Right atrium auricular region (tissue), 2 donors: ENCODE measurements at regions not wholly inside any gene's neighbourhood (a gene's known extent, or its start where the extent isn't known, plus 50 kb on each side); places are given as distances from the start of the nearest gene placed in this dataset.

Experiments used
- DNase-seq: peaks from one replicate; pipeline ENCODE4 v3.0.0-alpha.2; 2019; ENCODE audit warnings: low spot score
- H3K27ac ChIP-seq, 2 donors: fragments of 200-600 bp; sonication (generic); 1 replicate in 1 of 2; 2 replicates in 1 of 2; pipeline ENCODE4 v1.5.1; 2016 to 2019
- H3K27me3 ChIP-seq, 2 donors: fragments of 200-600 bp; sonication (generic); one replicate each; pipeline versions ENCODE4 v1.5.1 to v1.6.0; 2017 to 2019
- H3K36me3 ChIP-seq: fragments of 200-600 bp; sonication (generic); one replicate; pipeline ENCODE4 v1.5.1; 2016
- H3K4me1 ChIP-seq, 2 donors: fragments of 200-600 bp; sonication (generic); one replicate each; pipeline versions ENCODE4 v1.5.1 to v1.6.0; 2017 to 2019
- H3K4me3 ChIP-seq, 2 donors: fragments of 200-600 bp; sonication (generic); 1 replicate in 1 of 2; 2 replicates in 1 of 2; pipeline ENCODE4 v1.5.1; 2017 to 2019; ENCODE audit warnings: mild to moderate bottlenecking in 1 of 2, moderate library complexity in 1 of 2
- H3K9me3 ChIP-seq, 2 donors: fragments of 200-600 bp; sonication (generic); one replicate each; pipeline ENCODE4 v1.5.1; 2019
- TF ChIP-seq, protein P1 (sequence below), 2 donors: fragments of 200-600 bp; sonication (generic); IDR thresholded peaks; one replicate each; pipeline ENCODE4 v1.5.1; 2019; ENCODE audit warnings: antibody characterized with exemption in 2 of 2

DNA sequence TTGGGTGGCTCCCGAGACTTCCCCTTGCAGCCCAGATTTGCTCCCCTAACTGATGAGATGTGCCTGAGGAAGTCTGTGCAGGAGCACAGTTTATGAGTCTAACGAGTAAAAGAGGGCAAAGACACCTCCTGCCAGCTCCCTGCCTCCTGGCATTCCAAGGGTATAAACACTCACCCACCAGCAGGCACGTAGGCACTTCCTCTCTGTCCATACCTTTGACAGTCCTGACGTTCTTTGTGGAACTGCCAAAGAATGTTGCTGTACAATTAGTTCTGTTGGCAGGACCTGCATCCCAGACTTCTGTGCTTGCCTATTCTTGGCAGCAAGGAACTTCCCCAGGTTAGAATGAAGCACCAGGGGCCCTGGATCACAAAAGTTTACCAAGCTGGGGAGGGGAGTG, 889.3 kb downstream of the BCL11B start:
- H3K36me3 ChIP-seq: no peaks in the 10 kb centered on the region
- no peak for DNase-seq
- no peaks in the 10 kb centered on the region for H3K9me3 ChIP-seq
- H3K4me3 ChIP-seq: no peak overlapping the region
- TF ChIP-seq, protein P1, sequence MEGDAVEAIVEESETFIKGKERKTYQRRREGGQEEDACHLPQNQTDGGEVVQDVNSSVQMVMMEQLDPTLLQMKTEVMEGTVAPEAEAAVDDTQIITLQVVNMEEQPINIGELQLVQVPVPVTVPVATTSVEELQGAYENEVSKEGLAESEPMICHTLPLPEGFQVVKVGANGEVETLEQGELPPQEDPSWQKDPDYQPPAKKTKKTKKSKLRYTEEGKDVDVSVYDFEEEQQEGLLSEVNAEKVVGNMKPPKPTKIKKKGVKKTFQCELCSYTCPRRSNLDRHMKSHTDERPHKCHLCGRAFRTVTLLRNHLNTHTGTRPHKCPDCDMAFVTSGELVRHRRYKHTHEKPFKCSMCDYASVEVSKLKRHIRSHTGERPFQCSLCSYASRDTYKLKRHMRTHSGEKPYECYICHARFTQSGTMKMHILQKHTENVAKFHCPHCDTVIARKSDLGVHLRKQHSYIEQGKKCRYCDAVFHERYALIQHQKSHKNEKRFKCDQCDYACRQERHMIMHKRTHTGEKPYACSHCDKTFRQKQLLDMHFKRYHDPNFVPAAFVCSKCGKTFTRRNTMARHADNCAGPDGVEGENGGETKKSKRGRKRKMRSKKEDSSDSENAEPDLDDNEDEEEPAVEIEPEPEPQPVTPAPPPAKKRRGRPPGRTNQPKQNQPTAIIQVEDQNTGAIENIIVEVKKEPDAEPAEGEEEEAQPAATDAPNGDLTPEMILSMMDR (IDR thresholded peaks at IDR 0.05): no peak
- no peaks in the 10 kb centered on the region for H3K27me3 ChIP-seq
- H3K4me1 ChIP-seq: no peaks in the 10 kb centered on the region
- no peak overlapping the region for H3K27ac ChIP-seq

DNA sequence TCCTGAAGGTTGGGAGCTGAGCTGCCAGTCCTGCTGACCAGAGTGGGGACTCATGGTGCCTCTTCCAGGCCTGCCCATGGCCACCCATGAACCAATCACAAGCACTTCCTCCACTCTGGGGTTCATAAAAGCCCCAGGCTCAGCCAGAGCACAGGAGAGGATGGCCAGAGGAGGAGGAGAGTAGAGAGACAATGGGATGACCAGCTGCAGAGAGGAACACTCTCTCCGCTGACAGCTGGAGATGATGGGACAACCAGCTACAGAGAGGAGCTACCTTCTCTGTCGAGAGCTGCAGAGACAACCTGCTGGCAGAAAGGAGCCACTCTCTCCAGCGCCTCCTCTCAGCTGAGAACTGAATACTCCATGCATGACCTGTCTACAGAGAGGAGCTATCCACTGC, 886.1 kb downstream of the BCL11B start:
- Histone ChIP-seq H3K9me3 (no peaks in the 10 kb centered on the region), H3K4me1 (no peaks in the 10 kb centered on the region), H3K36me3 (no peaks in the 10 kb centered on the region), H3K27ac (no peak overlapping the region), H3K27me3 (no peaks in the 10 kb centered on the region), H3K4me3 (no peak overlapping the region)
- no peak for DNase-seq
- TF ChIP-seq, protein P1 (IDR thresholded peaks at IDR 0.05): no peak

DNA sequence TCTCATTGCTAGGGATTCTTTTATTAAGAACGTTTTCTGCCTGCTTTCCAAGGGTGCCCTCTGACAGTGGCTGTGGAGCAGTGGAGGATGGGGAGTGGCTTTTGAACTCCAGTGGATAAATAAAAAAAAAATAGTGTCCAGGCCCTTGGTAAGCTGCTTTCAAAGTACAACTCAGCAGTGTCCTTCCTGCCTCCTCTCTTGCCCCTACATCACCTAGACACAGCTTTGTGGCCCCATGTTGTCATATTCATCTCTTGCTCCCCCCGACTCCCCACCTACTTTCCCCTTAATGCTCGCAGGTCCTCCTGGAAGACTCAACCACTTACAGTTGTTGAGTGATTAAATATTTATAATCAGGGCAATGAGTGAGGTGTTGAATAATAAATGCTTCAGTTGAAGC, 880.9 kb downstream of the BCL11B start:
- H3K36me3 ChIP-seq: no peaks in the 10 kb centered on the region
- no peaks in the 10 kb centered on the region for H3K4me1 ChIP-seq
- H3K27ac ChIP-seq: no peak overlapping the region
- no peak for DNase-seq
- no peaks in the 10 kb centered on the region for H3K27me3 ChIP-seq
- TF ChIP-seq, protein P1 (IDR thresholded peaks at IDR 0.05): no peak
- H3K9me3 ChIP-seq: no peaks in the 10 kb centered on the region
- H3K4me3 ChIP-seq: no peak overlapping the region

DNA sequence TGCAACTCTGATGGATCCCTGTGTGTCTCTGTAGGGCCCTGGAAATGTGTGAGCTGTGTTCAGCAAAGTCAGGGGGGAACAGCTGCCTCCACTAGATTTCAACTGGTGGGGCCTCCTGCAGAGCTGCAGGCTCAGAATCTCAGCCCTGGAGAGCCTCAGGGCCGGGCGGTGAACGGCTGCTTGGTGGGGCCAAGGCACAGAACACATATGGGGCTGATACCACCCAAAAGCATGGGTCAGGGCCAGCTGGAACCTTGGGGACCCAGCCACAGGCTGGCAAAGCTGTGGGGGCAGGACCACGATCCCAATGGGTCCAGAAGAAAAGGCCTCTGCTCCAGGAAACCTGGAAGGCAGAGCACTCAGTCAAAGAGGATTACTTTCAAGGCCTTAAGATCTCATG, 878.5 kb downstream of the BCL11B start:
- no peak overlapping the region for H3K27ac ChIP-seq
- no peak for DNase-seq
- no peaks in the 10 kb centered on the region for H3K27me3 ChIP-seq
- no peaks in the 10 kb centered on the region for H3K36me3 ChIP-seq
- H3K9me3 ChIP-seq: no peaks in the 10 kb centered on the region
- H3K4me1 ChIP-seq: no peaks in the 10 kb centered on the region
- TF ChIP-seq, protein P1 (IDR thresholded peaks at IDR 0.05): no peak
- H3K4me3 ChIP-seq: no peak overlapping the region

DNA sequence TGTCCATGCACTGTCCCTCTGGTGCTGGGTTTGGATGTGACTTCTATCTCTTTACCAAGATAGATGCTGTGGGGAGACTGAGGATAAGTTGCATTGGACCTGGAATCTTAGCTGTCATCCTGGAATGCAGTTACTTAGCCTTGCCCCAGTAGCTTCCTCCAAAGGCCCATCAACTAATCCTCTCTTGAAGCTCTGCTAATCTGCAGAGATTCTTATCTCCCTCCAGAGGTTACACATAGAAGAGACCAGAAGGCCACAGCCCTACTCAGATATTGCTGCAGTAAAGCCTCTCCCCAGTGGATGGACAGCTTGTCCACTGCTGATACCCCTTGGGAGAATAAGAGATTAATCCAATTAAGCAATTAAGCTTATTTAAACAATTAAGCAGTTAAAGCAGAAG, 867.2 kb downstream of the BCL11B start:
- no peak overlapping the region for H3K27ac ChIP-seq
- no peak overlapping the region for H3K4me3 ChIP-seq
- H3K4me1 ChIP-seq: no peaks in the 10 kb centered on the region
- no peaks in the 10 kb centered on the region for H3K9me3 ChIP-seq
- TF ChIP-seq, protein P1 (IDR thresholded peaks at IDR 0.05): no peak
- no peaks in the 10 kb centered on the region for H3K27me3 ChIP-seq
- no peak for DNase-seq
- no peaks in the 10 kb centered on the region for H3K36me3 ChIP-seq

DNA sequence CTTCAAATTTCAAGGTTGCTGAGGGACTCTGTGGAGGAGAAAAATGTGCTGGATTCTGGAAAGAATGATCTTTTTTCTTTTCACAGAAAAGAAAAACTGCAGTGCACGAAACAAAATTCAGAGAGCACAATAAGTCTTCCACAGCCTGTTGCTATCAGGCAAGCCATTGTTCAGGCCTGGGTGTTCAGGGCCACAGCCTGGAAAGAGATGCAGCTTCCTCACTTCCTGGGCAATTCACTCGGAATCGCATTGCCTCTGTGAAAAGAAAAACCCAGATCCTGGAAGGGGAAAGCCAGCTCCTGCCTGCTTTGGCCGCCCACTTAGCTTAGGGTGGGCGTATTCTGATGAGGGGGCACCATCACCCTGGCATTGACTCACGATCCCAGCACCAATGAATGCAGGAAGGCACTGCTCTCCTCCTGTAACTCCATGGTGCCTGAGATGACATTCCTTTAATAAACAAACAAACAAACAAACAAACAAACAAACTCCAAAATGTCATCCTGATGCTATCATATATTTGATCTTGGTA, 863.9 kb downstream of the BCL11B start:
- no peak for DNase-seq
- TF ChIP-seq, protein P1 (IDR thresholded peaks at IDR 0.05): no peak

More for the DNA sequence above, 863.9 kb downstream of the BCL11B start:
- no peaks in the 10 kb centered on the region for H3K27me3 ChIP-seq
- no peaks in the 10 kb centered on the region for H3K9me3 ChIP-seq
- no peak overlapping the region for H3K27ac ChIP-seq
- H3K4me1 ChIP-seq: no peaks in the 10 kb centered on the region
- no peak overlapping the region for H3K4me3 ChIP-seq
- H3K36me3 ChIP-seq: no peaks in the 10 kb centered on the region
